ENCODE measurements at regions not wholly inside any gene's neighbourhood (a gene's known extent, or its start where the extent isn't known, plus 50 kb on each side); places are given as distances from the start of the nearest gene placed in this dataset.
A peak's percentile ranks its signal among the peaks of the same experiment; 100 is the strongest.

- DNase-seq, result no peak
- H3K27ac ChIP-seq (ENCODE audit: low read length), result no peak overlapping the region
- no peak overlapping the region for H3K4me3 ChIP-seq (ENCODE audit: low read length)
- no peaks in the 10 kb centered on the region for H4K20me1 ChIP-seq (ENCODE audit: low read length)
- POLR2A ChIA-PET (ENCODE audit: unreplicated experiment), result no interaction called here
- no peak overlapping the region for H2AFZ ChIP-seq (ENCODE audit: low read length)
- intact Hi-C loops (cut with micrococcal nuclease), result no loop called here
- no peaks in the 10 kb centered on the region for H3K9me2 ChIP-seq (replicated peaks; ENCODE audit: low read length)
- no TSS peak for BruUV-seq (replicated peaks)
- CTCF ChIA-PET, result no interaction called here
- H3K4me2 ChIP-seq (ENCODE audit: low read length), result no peak overlapping the region
- H3K79me2 ChIP-seq (ENCODE audit: low read length), result no peaks in the 10 kb centered on the region
- no peaks in the 10 kb centered on the region for H3K9me3 ChIP-seq (ENCODE audit: low read length)
- H3F3A ChIP-seq (ENCODE audit: low read length, unreplicated experiment), result no peaks in the 10 kb centered on the region
- H3K27me3 ChIP-seq (ENCODE audit: low read length), result no peaks in the 10 kb centered on the region
- no peak for ATAC-seq
- H3K9ac ChIP-seq (ENCODE audit: low read length), result no peak overlapping the region
- TF ChIP-seq EZH2 (IDR thresholded peaks at IDR 0.05; ENCODE audit: low read length, unreplicated experiment) (no peak), EZH2phosphoT487 (IDR thresholded peaks at IDR 0.05; ENCODE audit: borderline replicate concordance, low read length) (no peak), CTCF (conservative IDR thresholded peaks at IDR 0.05; ENCODE audit: low read depth, low read length) (no peak)
- H3K4me1 ChIP-seq (ENCODE audit: insufficient read depth, low read length), result no peaks in the 10 kb centered on the region
- no peaks in the 10 kb centered on the region for H3K36me3 ChIP-seq (ENCODE audit: low read depth, low read length)
These were observed 580.3 kb upstream of the TMEFF2 start for GRCh38 chr2:192775011-192775410.

DNA sequence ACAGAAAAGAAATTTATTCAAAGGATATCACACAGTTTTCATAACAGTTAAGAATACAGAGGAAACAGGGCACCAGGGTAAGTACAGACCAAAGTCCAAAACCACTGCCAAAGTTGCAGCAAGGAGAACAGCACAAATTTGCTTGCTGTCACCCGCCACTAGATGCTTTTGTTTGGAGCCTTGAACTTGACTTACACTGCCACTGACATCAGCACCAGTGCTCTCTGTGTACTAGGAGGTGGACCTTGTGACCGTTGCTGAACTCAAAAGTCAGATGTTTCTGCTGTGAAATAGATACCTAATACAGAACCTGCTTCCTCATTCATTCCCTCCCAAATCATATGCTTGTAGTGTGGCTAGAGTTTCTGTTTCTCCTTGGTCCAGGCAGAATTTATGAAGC lies 578.3 kb upstream of the TMEFF2 start:
- ATAC-seq (no peak), DNase-seq (no peak)
- Histone ChIP-seq H4K20me1 (ENCODE audit: low read length) (no peaks in the 10 kb centered on the region), H3K27me3 (ENCODE audit: low read length) (no peaks in the 10 kb centered on the region), H3K79me2 (ENCODE audit: low read length) (no peaks in the 10 kb centered on the region), H3K4me3 (ENCODE audit: low read length) (no peak overlapping the region), H3F3A (ENCODE audit: low read length, unreplicated experiment) (no peaks in the 10 kb centered on the region), H3K9me3 (ENCODE audit: low read length) (no peaks in the 10 kb centered on the region), H3K9ac (ENCODE audit: low read length) (no peak overlapping the region), H3K36me3 (ENCODE audit: low read depth, low read length) (no peaks in the 10 kb centered on the region), H3K9me2 (replicated peaks; ENCODE audit: low read length) (no peaks in the 10 kb centered on the region), H3K27ac (ENCODE audit: low read length) (no peak overlapping the region), H3K4me1 (ENCODE audit: insufficient read depth, low read length) (no peaks in the 10 kb centered on the region), H3K4me2 (ENCODE audit: low read length) (no peak overlapping the region), H2AFZ (ENCODE audit: low read length) (no peak overlapping the region)
- intact Hi-C loops (cut with micrococcal nuclease), result no loop called here
- CTCF ChIA-PET, result no interaction called here
- POLR2A ChIA-PET (ENCODE audit: unreplicated experiment), result no interaction called here
- no peak for TF ChIP-seq CTCF (conservative IDR thresholded peaks at IDR 0.05; ENCODE audit: low read depth, low read length)
- no peak for TF ChIP-seq EZH2 (IDR thresholded peaks at IDR 0.05; ENCODE audit: low read length, unreplicated experiment)
- TF ChIP-seq EZH2phosphoT487 (IDR thresholded peaks at IDR 0.05; ENCODE audit: borderline replicate concordance, low read length), result no peak
- BruUV-seq (replicated peaks), result no TSS peak

DNA sequence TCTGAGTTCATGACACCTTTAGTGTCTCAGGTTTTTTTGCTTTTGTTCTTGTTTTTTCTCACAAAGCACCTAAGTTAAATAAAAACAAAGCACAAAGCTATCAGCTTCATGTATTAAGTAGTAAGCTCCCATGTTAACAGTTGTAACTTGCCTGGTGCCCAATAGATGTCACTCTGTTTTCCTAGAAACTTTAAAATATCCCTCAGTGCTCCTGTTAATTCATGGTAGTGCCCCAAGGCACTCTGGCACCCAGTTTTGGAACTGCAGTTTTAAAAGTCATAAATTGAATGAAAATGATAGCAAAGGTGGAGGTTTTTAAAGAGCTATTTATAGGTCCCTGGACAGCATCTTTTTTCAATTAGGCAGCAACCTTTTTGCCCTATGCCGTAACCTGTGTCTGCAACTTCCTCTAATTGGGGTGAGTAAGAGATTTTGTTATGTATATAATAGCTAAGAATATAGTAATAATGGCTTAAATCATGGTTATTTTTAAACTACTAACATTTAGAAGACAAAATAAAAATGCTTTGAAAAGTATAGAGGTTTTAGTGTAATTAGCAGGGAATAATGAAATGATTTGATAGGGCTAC lies 555.0 kb upstream of the TMEFF2 start:
- DNase-seq (peak; percentile 41), ATAC-seq (peak; percentile 87)
- H3K4me3 ChIP-seq (ENCODE audit: low read length), result no peak overlapping the region
- H3K27me3 ChIP-seq (ENCODE audit: low read length), result no peaks in the 10 kb centered on the region
- no peaks in the 10 kb centered on the region for H3K4me1 ChIP-seq (ENCODE audit: insufficient read depth, low read length)
- H3K9me2 ChIP-seq (replicated peaks; ENCODE audit: low read length), result no peaks in the 10 kb centered on the region
- no TSS peak for BruUV-seq (replicated peaks)
- H2AFZ ChIP-seq (ENCODE audit: low read length), result no peak overlapping the region
- no peaks in the 10 kb centered on the region for H3K79me2 ChIP-seq (ENCODE audit: low read length)
- no peak for TF ChIP-seq EZH2phosphoT487 (IDR thresholded peaks at IDR 0.05; ENCODE audit: borderline replicate concordance, low read length)
- peak; percentile 61 for TF ChIP-seq CTCF (conservative IDR thresholded peaks at IDR 0.05; ENCODE audit: low read depth, low read length)
- no peak overlapping the region for H3K27ac ChIP-seq (ENCODE audit: low read length)
- H3K36me3 ChIP-seq (ENCODE audit: low read depth, low read length), result no peaks in the 10 kb centered on the region
- H4K20me1 ChIP-seq (ENCODE audit: low read length), result no peaks in the 10 kb centered on the region
- CTCF ChIA-PET, result interaction anchor here (0.6 to 1.3 kb wide), 4 partner anchors 161 to 1028 kb away, joined by 3 to 5 read pairs (median 4); no protein-coding TSS in a partner anchor
- intact Hi-C loops (cut with micrococcal nuclease), result no loop called here
- no peaks in the 10 kb centered on the region for H3K9me3 ChIP-seq (ENCODE audit: low read length)
- no peak overlapping the region for H3K4me2 ChIP-seq (ENCODE audit: low read length)
- POLR2A ChIA-PET (ENCODE audit: unreplicated experiment), result interaction anchor here (0.5 kb wide), 1 partner anchor 592 kb away, joined by 3 read pairs; no protein-coding TSS in a partner anchor
- H3F3A ChIP-seq (ENCODE audit: low read length, unreplicated experiment), result no peaks in the 10 kb centered on the region
- no peak overlapping the region for H3K9ac ChIP-seq (ENCODE audit: low read length)
